AG04449 (cell line): ENCODE measurements at regions not wholly inside any gene's neighbourhood (a gene's known extent, or its start where the extent isn't known, plus 50 kb on each side); places are given as distances from the start of the nearest gene placed in this dataset.

Experiments
- CTCF ChIA-PET: fragments of 350-600 bp; formaldehyde crosslinking; extraction: SDS; loops from one replicate; lab custom pipeline; 2021; ENCODE audit warnings: antibody characterized with exemption; lab: Yijun Ruan, JAX
- POLR2A ChIA-PET: fragments of 400-600, 350-600 bp; formaldehyde crosslinking; extraction: SDS; loops from one replicate; lab custom pipeline; 2020; ENCODE audit warnings: antibody characterized with exemption, inconsistent platforms; lab: Yijun Ruan, JAX
- DNase-seq: peaks from one replicate; pipeline ENCODE4 v3.0.0-alpha.2; 2010; ENCODE audit warnings: low read depth, low spot score
- H3K4me3 ChIP-seq: 2 replicates; pipeline ENCODE4 v1.5.1; 2011; ENCODE audit warnings: low read depth, mild to moderate bottlenecking, control low read depth, low read length
- CTCF ChIP-seq: IDR thresholded peaks from one replicate; pipeline ENCODE4 v1.5.1; 2011; ENCODE audit warnings: mild to moderate bottlenecking, moderate library complexity, low read length, control low read depth, inconsistent platforms; ENCODE audit not compliant: insufficient read depth; ENCODE audit errors: missing control alignments

GRCh38 chr18:78789850-78790249 is 189.8 kb upstream of the SALL3 start:
- ChIA-PET CTCF (no interaction called here), POLR2A (no interaction called here)
- H3K4me3 ChIP-seq, result no peak overlapping the region
- TF ChIP-seq CTCF, result no peak
- no peak for DNase-seq

GRCh38 chr18:78790511-78790910 is 189.1 kb upstream of the SALL3 start:
- POLR2A ChIA-PET, result no interaction called here
- DNase-seq, result no peak
- no peak for TF ChIP-seq CTCF
- CTCF ChIA-PET, result no interaction called here
- no peak overlapping the region for H3K4me3 ChIP-seq

DNA sequence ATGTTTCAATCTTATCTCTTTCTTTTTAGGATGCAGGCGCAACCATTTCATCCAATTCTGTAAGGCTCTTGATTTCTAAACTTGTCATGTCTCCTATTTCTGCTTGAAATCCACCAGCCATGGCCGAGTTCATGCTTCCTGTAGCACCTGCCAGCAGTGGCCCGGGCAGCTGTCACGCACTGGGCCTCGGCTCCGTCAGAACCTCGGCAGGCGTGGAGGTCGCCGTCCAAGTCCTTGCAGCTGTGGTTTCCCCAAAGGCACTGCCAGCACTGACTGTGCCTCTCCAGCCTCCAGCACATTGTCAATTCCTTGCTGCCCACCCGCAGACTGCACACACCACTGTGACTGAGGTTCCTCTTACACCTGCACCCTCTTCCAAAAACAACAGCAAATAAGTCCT is 188.7 kb upstream of the SALL3 start:
- no peak overlapping the region for H3K4me3 ChIP-seq
- TF ChIP-seq CTCF, result no peak
- DNase-seq, result no peak
- CTCF ChIA-PET, result no interaction called here
- POLR2A ChIA-PET, result no interaction called here

GRCh38 chr18:78792094-78792493 is 187.5 kb upstream of the SALL3 start:
- DNase-seq, result no peak
- TF ChIP-seq CTCF, result no peak
- ChIA-PET POLR2A (no interaction called here), CTCF (no interaction called here)
- no peak overlapping the region for H3K4me3 ChIP-seq

- DNase-seq, result no peak
- TF ChIP-seq CTCF, result no peak
- ChIA-PET CTCF (no interaction called here), POLR2A (no interaction called here)
- H3K4me3 ChIP-seq, result no peak overlapping the region
Measured at GRCh38 chr18:78792736-78793135, 186.9 kb upstream of the SALL3 start.

GRCh38 chr18:78793313-78794070 is 186.1 kb upstream of the SALL3 start:
- no peak for DNase-seq
- POLR2A ChIA-PET, result no interaction called here
- TF ChIP-seq CTCF, result no peak
- no peak overlapping the region for H3K4me3 ChIP-seq
- CTCF ChIA-PET, result no interaction called here
